ENCODE measurements at regions not wholly inside any gene's neighbourhood (a gene's known extent, or its start where the extent isn't known, plus 50 kb on each side); places are given as distances from the start of the nearest gene placed in this dataset.

DNA sequence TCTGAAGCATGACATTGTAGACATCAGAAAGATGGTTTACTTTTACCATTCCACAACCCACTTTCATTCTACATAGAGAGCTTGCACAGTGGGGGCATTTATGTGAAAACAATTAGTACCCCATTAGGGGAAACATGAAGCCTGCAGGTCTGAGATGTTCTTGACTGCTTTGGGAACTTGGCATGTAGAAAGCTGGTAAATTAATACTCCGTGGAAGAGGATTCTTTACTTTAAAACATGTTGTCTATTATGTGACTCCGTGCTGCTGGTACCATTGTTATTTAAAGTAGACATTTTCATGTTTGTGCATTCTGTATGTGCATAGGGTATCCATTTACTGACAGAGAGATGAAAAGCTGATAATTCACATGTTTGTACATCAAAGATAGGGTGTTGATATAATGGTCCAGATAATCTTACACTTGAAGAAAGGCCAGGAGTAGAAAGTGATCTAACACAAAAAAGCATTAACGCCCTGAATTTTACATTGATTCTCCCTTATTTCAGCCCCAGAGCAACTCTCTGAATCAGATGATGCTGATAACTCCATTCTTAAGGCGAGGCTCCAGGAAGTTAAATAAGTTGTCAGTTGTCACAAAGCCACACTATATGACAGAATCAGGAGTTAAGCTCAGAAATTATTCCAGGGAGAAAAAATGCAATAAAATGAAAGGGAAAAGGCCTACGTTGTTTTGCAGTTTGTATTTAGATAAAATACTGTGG is 50.1 kb upstream of the CD180 start:
- no peaks in the 10 kb centered on the region for H3K9me3 ChIP-seq (ENCODE audit: control insufficient read depth in 2 of 3, insufficient read depth in 1 of 3, low read length in 3 of 3)
- peaks cover 0 to 11% (median 4%) of the 10 kb centered on the region in 3 donors for H3K4me1 ChIP-seq (ENCODE audit: control insufficient read depth in 2 of 3, insufficient read depth in 2 of 3, low read depth in 1 of 3, low read length in 3 of 3)
- intact Hi-C loops (cut with DNase I), result no loop called here
- H3K4me3 ChIP-seq (ENCODE audit: low read length in 3 of 3), result no peak overlapping the region
- H3K27me3 ChIP-seq (ENCODE audit: control insufficient read depth, insufficient read depth, low read length), result no peaks in the 10 kb centered on the region
- H3K27ac ChIP-seq (ENCODE audit: low read depth in 2 of 2, low read length in 2 of 2), result no peak overlapping the region
- DNase-seq, result no peak
- H3K9ac ChIP-seq (ENCODE audit: low read length in 3 of 3), result no peak overlapping the region
- FAIRE-seq, result no peak
- no peaks in the 10 kb centered on the region for H3K36me3 ChIP-seq (ENCODE audit: control insufficient read depth in 2 of 3, insufficient read depth in 3 of 3, low read length in 3 of 3)
- TF ChIP-seq, protein P1, sequence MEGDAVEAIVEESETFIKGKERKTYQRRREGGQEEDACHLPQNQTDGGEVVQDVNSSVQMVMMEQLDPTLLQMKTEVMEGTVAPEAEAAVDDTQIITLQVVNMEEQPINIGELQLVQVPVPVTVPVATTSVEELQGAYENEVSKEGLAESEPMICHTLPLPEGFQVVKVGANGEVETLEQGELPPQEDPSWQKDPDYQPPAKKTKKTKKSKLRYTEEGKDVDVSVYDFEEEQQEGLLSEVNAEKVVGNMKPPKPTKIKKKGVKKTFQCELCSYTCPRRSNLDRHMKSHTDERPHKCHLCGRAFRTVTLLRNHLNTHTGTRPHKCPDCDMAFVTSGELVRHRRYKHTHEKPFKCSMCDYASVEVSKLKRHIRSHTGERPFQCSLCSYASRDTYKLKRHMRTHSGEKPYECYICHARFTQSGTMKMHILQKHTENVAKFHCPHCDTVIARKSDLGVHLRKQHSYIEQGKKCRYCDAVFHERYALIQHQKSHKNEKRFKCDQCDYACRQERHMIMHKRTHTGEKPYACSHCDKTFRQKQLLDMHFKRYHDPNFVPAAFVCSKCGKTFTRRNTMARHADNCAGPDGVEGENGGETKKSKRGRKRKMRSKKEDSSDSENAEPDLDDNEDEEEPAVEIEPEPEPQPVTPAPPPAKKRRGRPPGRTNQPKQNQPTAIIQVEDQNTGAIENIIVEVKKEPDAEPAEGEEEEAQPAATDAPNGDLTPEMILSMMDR (IDR thresholded peaks at IDR 0.05; ENCODE audit: borderline replicate concordance, extremely low read depth, insufficient read depth), result no peak

Measured in kidney (tissue), 13 donors.